Activated CD8-positive, alpha-beta T cell treated with anti-CD3 and anti-CD28 coated beads for 36 hours (primary cell): ENCODE measurements at regions not wholly inside any gene's neighbourhood (a gene's known extent, or its start where the extent isn't known, plus 50 kb on each side); places are given as distances from the start of the nearest gene placed in this dataset.

ENCODE experiments used
- ATAC-seq: fragments of 200-7000 bp; cut with Tn5 transposase; one replicate; pipeline ENCODE4 v1.10.0; 2021; ENCODE audit warnings: mild to moderate bottlenecking, moderate library complexity
- CTCF ChIA-PET: fragments of 350-600 bp; sonication (Branson Sonifier 250); formaldehyde crosslinking; loops from one replicate; lab custom pipeline; 2021; ENCODE audit warnings: antibody characterized with exemption; lab: Charles Lee
- POLR2A ChIA-PET: fragments of 350-600 bp; sonication (Branson Sonifier 250); formaldehyde crosslinking; loops from one replicate; lab custom pipeline; 2021; ENCODE audit warnings: antibody characterized with exemption; lab: Charles Lee
- DNase-seq: peaks from one replicate; pipeline ENCODE4 v3.0.0-alpha.2; 2020
- H3K27ac Mint-ChIP-seq: one replicate; pipeline ENCODE4 v1.8.0; 2021; ENCODE audit warnings: mild to moderate bottlenecking, mixed read lengths
- H3K27me3 Mint-ChIP-seq: one replicate; pipeline ENCODE4 v1.8.0; 2021; ENCODE audit warnings: mixed read lengths
- H3K36me3 Mint-ChIP-seq: one replicate; pipeline ENCODE4 v1.8.0; 2021; ENCODE audit warnings: low read depth, mixed read lengths
- H3K4me1 Mint-ChIP-seq: one replicate; pipeline ENCODE4 v1.8.0; 2021; ENCODE audit warnings: low read depth, mixed read lengths
- H3K4me3 Mint-ChIP-seq: one replicate; pipeline ENCODE4 v1.8.0; 2021; ENCODE audit warnings: mild to moderate bottlenecking, moderate library complexity, mixed read lengths
- H3K9me3 Mint-ChIP-seq: one replicate; pipeline ENCODE4 v1.8.0; 2021; ENCODE audit warnings: mixed read lengths
- CTCF ChIP-seq: fragments of 200-600 bp; IDR thresholded peaks from one replicate; pipeline ENCODE4 v1.8.0; 2022; ENCODE audit warnings: antibody characterized with exemption, mild to moderate bottlenecking
- intact Hi-C: fragments of 100-400 bp; cut with micrococcal nuclease; formaldehyde crosslinking; loops from one replicate; pipeline ENCODE4 v1.10.0; 2022

- Mint-ChIP-seq H3K4me3 (no peak overlapping the region), H3K27ac (no peak overlapping the region), H3K27me3 (no peaks in the 10 kb centered on the region), H3K9me3 (no peaks in the 10 kb centered on the region), H3K36me3 (no peaks in the 10 kb centered on the region), H3K4me1 (no peaks in the 10 kb centered on the region)
- DNase-seq = no peak
- intact Hi-C loops = no loop called here
- ChIA-PET POLR2A (no interaction called here), CTCF (interaction anchor here (1.0 kb wide), 1 partner anchor 35 kb away, joined by 3 read pairs; no protein-coding TSS in a partner anchor)
- ATAC-seq = no peak
- TF ChIP-seq CTCF = no peak
Observed at GRCh38 chr13:106686163-106686562, 118.2 kb upstream of the ARGLU1 start.

- Mint-ChIP-seq H3K27me3 (peaks cover 1% of the 10 kb centered on the region), H3K27ac (no peak overlapping the region), H3K9me3 (no peaks in the 10 kb centered on the region), H3K4me1 (no peaks in the 10 kb centered on the region), H3K4me3 (no peak overlapping the region), H3K36me3 (no peaks in the 10 kb centered on the region)
- ChIA-PET CTCF (interaction anchor here (1.3 kb wide), 1 partner anchor 13 kb away, joined by 3 read pairs; no protein-coding TSS in a partner anchor), POLR2A (no interaction called here)
- intact Hi-C loops = no loop called here
- DNase-seq (no peak), ATAC-seq (no peak)
- TF ChIP-seq CTCF = no peak
Observed at GRCh38 chr13:106685143-106685542, 117.2 kb upstream of the ARGLU1 start.

GRCh38 chr13:106683918-106684317, 116.0 kb upstream of the ARGLU1 start:
- Mint-ChIP-seq H3K27ac (no peak overlapping the region), H3K4me1 (no peaks in the 10 kb centered on the region), H3K36me3 (no peaks in the 10 kb centered on the region), H3K4me3 (no peak overlapping the region), H3K9me3 (no peaks in the 10 kb centered on the region), H3K27me3 (peaks cover 1% of the 10 kb centered on the region)
- no peak for ATAC-seq
- POLR2A ChIA-PET = no interaction called here
- intact Hi-C loops = no loop called here
- no peak for DNase-seq
- CTCF ChIA-PET = no interaction called here
- TF ChIP-seq CTCF = no peak

- Mint-ChIP-seq H3K4me3 (no peak overlapping the region), H3K36me3 (no peaks in the 10 kb centered on the region), H3K27ac (no peak overlapping the region), H3K27me3 (peaks cover 1% of the 10 kb centered on the region), H3K9me3 (no peaks in the 10 kb centered on the region), H3K4me1 (no peaks in the 10 kb centered on the region)
- no peak for TF ChIP-seq CTCF
- DNase-seq (no peak), ATAC-seq (no peak)
- intact Hi-C loops = no loop called here
- ChIA-PET POLR2A (no interaction called here), CTCF (interaction anchor here (1.0 kb wide), 1 partner anchor 235 kb away, joined by 3 read pairs; no protein-coding TSS in a partner anchor)
Observed at GRCh38 chr13:106683179-106683578, 115.2 kb upstream of the ARGLU1 start.

GRCh38 chr13:106681997-106682396, 114.1 kb upstream of the ARGLU1 start:
- no peaks in the 10 kb centered on the region for H3K4me1 Mint-ChIP-seq
- H3K9me3 Mint-ChIP-seq = no peaks in the 10 kb centered on the region
- H3K4me3 Mint-ChIP-seq = no peak overlapping the region
- TF ChIP-seq CTCF = no peak
- no peak overlapping the region for H3K27ac Mint-ChIP-seq
- peaks cover 3% of the 10 kb centered on the region for H3K27me3 Mint-ChIP-seq
- ATAC-seq (no peak), DNase-seq (no peak)
- POLR2A ChIA-PET = no interaction called here
- CTCF ChIA-PET = no interaction called here
- intact Hi-C loops = no loop called here
- no peaks in the 10 kb centered on the region for H3K36me3 Mint-ChIP-seq
